Suprapubic skin (tissue), 4 donors: ENCODE measurements at regions not wholly inside any gene's neighbourhood (a gene's known extent, or its start where the extent isn't known, plus 50 kb on each side); places are given as distances from the start of the nearest gene placed in this dataset.

Experiments used
- DNase-seq, 2 donors: peaks; one replicate each; pipeline ENCODE4 v3.0.0-alpha.2; 2019; ENCODE audit warnings: low spot score in 2 of 2
- H3K27ac ChIP-seq: fragments of 200-600 bp; sonication (generic); one replicate; pipeline ENCODE4 v1.5.1; 2019
- H3K27me3 ChIP-seq: fragments of 200-600 bp; sonication (generic); one replicate; pipeline ENCODE4 v1.5.1; 2019
- H3K36me3 ChIP-seq: fragments of 200-600 bp; sonication (generic); one replicate; pipeline ENCODE4 v1.5.1; 2019
- H3K4me1 ChIP-seq: fragments of 200-600 bp; sonication (generic); one replicate; pipeline ENCODE4 v1.5.1; 2019
- H3K4me3 ChIP-seq: fragments of 200-600 bp; sonication (generic); one replicate; pipeline ENCODE4 v1.5.1; 2019; ENCODE audit warnings: mild to moderate bottlenecking
- H3K9me3 ChIP-seq: fragments of 200-600 bp; sonication (generic); one replicate; pipeline ENCODE4 v1.5.1; 2019
- EP300 ChIP-seq: sonication (generic); formaldehyde crosslinking; IDR thresholded peaks from one replicate; pipeline ENCODE4 v1.6.1; 2017; ENCODE audit warnings: antibody characterized with exemption
- POLR2A ChIP-seq, 2 donors: fragments of 450-650 bp; IDR thresholded peaks; one replicate each; pipeline ENCODE4 v1.6.1; 2017; ENCODE audit warnings: antibody characterized with exemption in 2 of 2, mild to moderate bottlenecking in 2 of 2, moderate library complexity in 2 of 2
- POLR2AphosphoS5 ChIP-seq, 3 donors: sonication (generic); formaldehyde crosslinking; IDR thresholded peaks; one replicate each; pipeline ENCODE4 v1.6.1; 2017; ENCODE audit warnings: antibody characterized with exemption in 3 of 3
- WGBS: methylation state at CpG from one replicate; pipeline ENCODE4 v1.1.5; 2018; 5-methylcytosine and 5-hydroxymethylcytosine counted together
- TF ChIP-seq, protein P1 (sequence below), 2 donors: fragments of 200-600 bp in 1 of 2; fragments of 450-650 bp in 1 of 2; sonication (generic) in 1 of 2; IDR thresholded peaks; one replicate each; pipeline ENCODE4 v1.5.1; 2016 to 2019; ENCODE audit warnings: antibody characterized with exemption in 2 of 2, mild to moderate bottlenecking in 1 of 2, moderate library complexity in 1 of 2

GRCh38 chr13:40119852-40120251 is 464.4 kb downstream of the COG6 start:
- Histone ChIP-seq H3K4me3 (no peak overlapping the region), H3K4me1 (peaks cover 28% of the 10 kb centered on the region), H3K27ac (peak overlapping the region; percentile 65), H3K36me3 (no peaks in the 10 kb centered on the region), H3K27me3 (no peaks in the 10 kb centered on the region), H3K9me3 (no peaks in the 10 kb centered on the region)
- TF ChIP-seq POLR2AphosphoS5 (IDR thresholded peaks at IDR 0.05) (no peak), EP300 (no peak), POLR2A (IDR thresholded peaks at IDR 0.05) (no peak)
- TF ChIP-seq, protein P1, sequence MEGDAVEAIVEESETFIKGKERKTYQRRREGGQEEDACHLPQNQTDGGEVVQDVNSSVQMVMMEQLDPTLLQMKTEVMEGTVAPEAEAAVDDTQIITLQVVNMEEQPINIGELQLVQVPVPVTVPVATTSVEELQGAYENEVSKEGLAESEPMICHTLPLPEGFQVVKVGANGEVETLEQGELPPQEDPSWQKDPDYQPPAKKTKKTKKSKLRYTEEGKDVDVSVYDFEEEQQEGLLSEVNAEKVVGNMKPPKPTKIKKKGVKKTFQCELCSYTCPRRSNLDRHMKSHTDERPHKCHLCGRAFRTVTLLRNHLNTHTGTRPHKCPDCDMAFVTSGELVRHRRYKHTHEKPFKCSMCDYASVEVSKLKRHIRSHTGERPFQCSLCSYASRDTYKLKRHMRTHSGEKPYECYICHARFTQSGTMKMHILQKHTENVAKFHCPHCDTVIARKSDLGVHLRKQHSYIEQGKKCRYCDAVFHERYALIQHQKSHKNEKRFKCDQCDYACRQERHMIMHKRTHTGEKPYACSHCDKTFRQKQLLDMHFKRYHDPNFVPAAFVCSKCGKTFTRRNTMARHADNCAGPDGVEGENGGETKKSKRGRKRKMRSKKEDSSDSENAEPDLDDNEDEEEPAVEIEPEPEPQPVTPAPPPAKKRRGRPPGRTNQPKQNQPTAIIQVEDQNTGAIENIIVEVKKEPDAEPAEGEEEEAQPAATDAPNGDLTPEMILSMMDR (IDR thresholded peaks at IDR 0.05) = no peak
- DNase-seq = no peak
- WGBS = 87% methylated on average over 1 of the region's 1 CpG

GRCh38 chr13:40120288-40120687 is 464.8 kb downstream of the COG6 start:
- no peaks in the 10 kb centered on the region for H3K36me3 ChIP-seq
- no peaks in the 10 kb centered on the region for H3K27me3 ChIP-seq
- peaks cover 24% of the 10 kb centered on the region for H3K4me1 ChIP-seq
- H3K9me3 ChIP-seq = no peaks in the 10 kb centered on the region
- no peak for DNase-seq
- WGBS = 65% methylated on average over 1 of the region's 1 CpG
- peak overlapping the region; percentile 65 for H3K27ac ChIP-seq
- TF ChIP-seq POLR2A (IDR thresholded peaks at IDR 0.05) = no peak
- peak in 1 of 3 donors; percentile 52 for TF ChIP-seq POLR2AphosphoS5 (IDR thresholded peaks at IDR 0.05)
- no peak overlapping the region for H3K4me3 ChIP-seq

DNA sequence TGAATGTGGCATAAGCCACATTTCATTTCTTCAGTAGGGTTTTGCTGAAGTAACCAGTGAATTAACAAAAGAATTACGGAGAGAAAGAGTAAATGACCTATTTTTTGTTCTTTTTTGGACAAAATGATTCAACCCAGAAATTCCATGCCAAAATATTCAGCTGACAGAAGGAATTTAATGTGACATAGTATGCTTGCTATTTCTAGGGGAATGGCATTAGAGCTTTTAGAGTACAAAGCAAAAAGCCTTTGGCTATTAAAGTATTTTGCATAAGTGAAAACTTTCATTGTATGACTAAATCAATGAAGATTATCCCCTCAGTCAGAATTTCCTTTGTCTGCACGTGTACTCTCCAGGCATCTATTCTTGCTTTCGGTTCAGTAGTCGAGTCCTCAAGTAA is 465.3 kb downstream of the COG6 start:
- WGBS = 49% methylated on average over 4 of the region's 4 CpGs
- Histone ChIP-seq H3K36me3 (no peaks in the 10 kb centered on the region), H3K4me1 (peaks cover 19% of the 10 kb centered on the region), H3K27me3 (no peaks in the 10 kb centered on the region), H3K9me3 (no peaks in the 10 kb centered on the region), H3K27ac (peak overlapping the region; percentile 79), H3K4me3 (no peak overlapping the region)
- TF ChIP-seq POLR2A (IDR thresholded peaks at IDR 0.05) (no peak), POLR2AphosphoS5 (IDR thresholded peaks at IDR 0.05) (no peak), EP300 (no peak)
- TF ChIP-seq, protein P1 (IDR thresholded peaks at IDR 0.05) = no peak
- DNase-seq = no peak

- H3K9me3 ChIP-seq = no peaks in the 10 kb centered on the region
- H3K4me1 ChIP-seq = peaks cover 15% of the 10 kb centered on the region
- TF ChIP-seq POLR2A (IDR thresholded peaks at IDR 0.05) = no peak
- TF ChIP-seq POLR2AphosphoS5 (IDR thresholded peaks at IDR 0.05) = no peak
- no peak for TF ChIP-seq EP300
- TF ChIP-seq, protein P1 (IDR thresholded peaks at IDR 0.05) = no peak
- H3K27ac ChIP-seq = peak overlapping the region; percentile 79
- H3K27me3 ChIP-seq = no peaks in the 10 kb centered on the region
- no peak for DNase-seq
- H3K36me3 ChIP-seq = no peaks in the 10 kb centered on the region
- WGBS = 74% methylated on average over 2 of the region's 2 CpGs
- H3K4me3 ChIP-seq = no peak overlapping the region
Measured at GRCh38 chr13:40121722-40122121, 466.3 kb downstream of the COG6 start.

DNA sequence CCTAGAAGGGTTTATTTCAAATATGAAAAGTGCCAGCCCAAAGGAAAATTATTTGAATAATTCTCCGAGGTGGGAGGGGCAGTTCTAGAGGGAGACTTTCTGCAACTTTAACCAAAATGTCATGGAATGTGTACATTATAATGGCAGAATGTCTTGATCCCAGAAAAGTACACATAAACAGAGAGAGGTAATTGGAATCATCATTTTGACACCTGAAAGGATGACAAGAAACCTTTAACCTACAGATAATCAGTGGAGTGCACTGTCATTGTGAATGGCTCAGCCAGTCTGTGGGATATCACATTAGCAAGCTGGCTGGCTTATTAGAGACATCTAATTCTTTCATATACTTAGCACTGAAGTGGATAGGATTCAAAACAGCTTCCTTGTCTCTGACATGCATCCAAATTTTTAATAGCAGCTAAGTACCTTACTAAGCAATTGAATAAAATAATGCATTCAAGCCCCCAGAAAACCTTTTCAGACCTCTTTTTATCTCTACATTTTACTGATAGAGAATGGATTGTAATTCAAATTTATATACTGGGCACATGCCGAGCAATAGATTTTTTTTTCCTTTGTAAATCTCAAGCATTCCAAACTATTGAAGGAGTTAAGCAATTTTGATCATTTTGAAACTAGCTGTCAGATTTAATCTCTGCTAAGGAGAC is 468.6 kb downstream of the COG6 start:
- Histone ChIP-seq H3K9me3 (no peaks in the 10 kb centered on the region), H3K27ac (no peak overlapping the region), H3K36me3 (no peaks in the 10 kb centered on the region), H3K27me3 (no peaks in the 10 kb centered on the region), H3K4me3 (no peak overlapping the region), H3K4me1 (peaks cover 15% of the 10 kb centered on the region)
- DNase-seq = no peak
- 80% methylated on average over 2 of the region's 2 CpGs for WGBS
- TF ChIP-seq, protein P1 (IDR thresholded peaks at IDR 0.05) = no peak
- no peak for TF ChIP-seq EP300
- TF ChIP-seq POLR2A (IDR thresholded peaks at IDR 0.05) = no peak
- TF ChIP-seq POLR2AphosphoS5 (IDR thresholded peaks at IDR 0.05) = no peak

DNA sequence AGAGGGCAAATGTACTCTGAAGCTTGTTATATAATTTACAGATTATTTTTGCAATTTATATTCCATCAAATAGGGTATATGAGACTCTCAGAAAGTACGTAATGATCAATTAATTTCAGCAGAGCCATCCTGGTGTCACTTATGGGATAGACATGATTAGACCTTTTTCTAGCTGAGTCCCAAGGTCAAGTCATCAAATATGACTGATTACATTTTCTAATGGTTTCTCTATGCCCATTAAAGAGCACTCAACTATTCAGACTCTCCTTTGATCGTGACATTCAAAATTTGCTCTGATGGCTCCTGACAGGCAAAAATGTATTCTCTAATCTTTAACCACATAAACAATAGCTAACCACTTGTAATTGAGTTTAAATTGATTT is 469.2 kb downstream of the COG6 start:
- no peaks in the 10 kb centered on the region for H3K36me3 ChIP-seq
- no peaks in the 10 kb centered on the region for H3K9me3 ChIP-seq
- H3K27me3 ChIP-seq = no peaks in the 10 kb centered on the region
- no peak overlapping the region for H3K27ac ChIP-seq
- H3K4me3 ChIP-seq = no peak overlapping the region
- H3K4me1 ChIP-seq = peaks cover 15% of the 10 kb centered on the region
- TF ChIP-seq EP300 = no peak
- TF ChIP-seq, protein P1 (IDR thresholded peaks at IDR 0.05) = no peak
- no peak for TF ChIP-seq POLR2A (IDR thresholded peaks at IDR 0.05)
- no peak for TF ChIP-seq POLR2AphosphoS5 (IDR thresholded peaks at IDR 0.05)
- no peak for DNase-seq
- WGBS = 88% methylated on average over 2 of the region's 2 CpGs
